H9 (cell line): ENCODE measurements at regions not wholly inside any gene's neighbourhood (a gene's known extent, or its start where the extent isn't known, plus 50 kb on each side); places are given as distances from the start of the nearest gene placed in this dataset.

Source experiments
- DNase-seq: peaks from one replicate; pipeline ENCODE4 v3.0.0-alpha.2; 2017
- H2AFZ ChIP-seq: one replicate; pipeline ENCODE4 v1.6.1; 2013; ENCODE audit warnings: mild to moderate bottlenecking, low read length, control low read depth, moderate library complexity
- H2AK5ac ChIP-seq: 2 replicates; pipeline ENCODE4 v1.6.1; 2013; ENCODE audit warnings: low read length, control low read depth, mixed read lengths; ENCODE audit not compliant: insufficient read length
- H2BK120ac ChIP-seq: one replicate; pipeline ENCODE4 v1.6.1; 2013; ENCODE audit warnings: low read depth, mild to moderate bottlenecking, low read length, control low read depth, inconsistent platforms; ENCODE audit not compliant: poor library complexity, severe bottlenecking
- H2BK12ac ChIP-seq: 2 replicates; pipeline ENCODE4 v1.6.1; 2013; ENCODE audit warnings: low read length, control low read depth, mixed read lengths, low read depth; ENCODE audit not compliant: insufficient read length
- H2BK15ac ChIP-seq: 2 replicates; pipeline ENCODE4 v1.6.1; 2013; ENCODE audit warnings: low read depth, low read length, control low read depth
- H2BK20ac ChIP-seq: one replicate; pipeline ENCODE4 v1.6.1; 2013; ENCODE audit warnings: low read depth, mild to moderate bottlenecking, low read length, control low read depth, inconsistent platforms; ENCODE audit not compliant: poor library complexity, severe bottlenecking
- H2BK5ac ChIP-seq: 2 replicates; pipeline ENCODE4 v1.6.1; 2013; ENCODE audit warnings: low read length, control low read depth, mixed read lengths; ENCODE audit not compliant: insufficient read length
- H3K14ac ChIP-seq: 2 replicates; pipeline ENCODE4 v1.6.1; 2013; ENCODE audit warnings: low read length, control low read depth; ENCODE audit not compliant: insufficient read depth
- H3K18ac ChIP-seq: 2 replicates; pipeline ENCODE4 v1.6.1; 2013; ENCODE audit warnings: low read depth, mild to moderate bottlenecking, mixed read lengths, low read length, control low read depth; ENCODE audit not compliant: insufficient read length
- H3K23ac ChIP-seq: 2 replicates; pipeline ENCODE4 v1.6.1; 2013; ENCODE audit warnings: low read length, control low read depth, mixed read lengths, low read depth; ENCODE audit not compliant: insufficient read length
- H3K23me2 ChIP-seq: 2 replicates; pipeline ENCODE4 v1.6.1; 2013; ENCODE audit warnings: low read depth, mild to moderate bottlenecking, mixed read lengths, low read length, control low read depth; ENCODE audit not compliant: insufficient read length, poor library complexity, severe bottlenecking
- H3K27ac ChIP-seq: 2 replicates; pipeline ENCODE4 v1.5.1; 2013; ENCODE audit warnings: low read length, control low read depth, mixed read lengths, low read depth; ENCODE audit not compliant: insufficient read length
- H3K27me3 ChIP-seq: 2 replicates; pipeline ENCODE4 v1.6.1; 2013; ENCODE audit warnings: low read length, control low read depth, inconsistent platforms; ENCODE audit not compliant: insufficient read depth
- H3K4ac ChIP-seq: 2 replicates; pipeline ENCODE4 v1.6.1; 2013; ENCODE audit warnings: low read depth, mild to moderate bottlenecking, control low read depth, inconsistent platforms, low read length, moderate library complexity
- H3K4me1 ChIP-seq: 2 replicates; pipeline ENCODE4 v1.6.1; 2013; ENCODE audit warnings: low read length, control low read depth, inconsistent platforms; ENCODE audit not compliant: insufficient read depth
- H3K4me2 ChIP-seq: 2 replicates; pipeline ENCODE4 v1.6.1; 2013; ENCODE audit warnings: low read length, control low read depth, mixed read lengths; ENCODE audit not compliant: insufficient read length, insufficient read depth
- H3K56ac ChIP-seq: 2 replicates; pipeline ENCODE4 v1.6.1; 2013; ENCODE audit warnings: low read depth, mild to moderate bottlenecking, mixed read lengths, low read length, control low read depth; ENCODE audit not compliant: insufficient read length
- H3K79me1 ChIP-seq: 2 replicates; pipeline ENCODE4 v1.6.1; 2013; ENCODE audit warnings: low read depth, mild to moderate bottlenecking, moderate library complexity, low read length, control low read depth, inconsistent platforms; ENCODE audit not compliant: insufficient read depth, poor library complexity, severe bottlenecking
- H3K79me2 ChIP-seq: 2 replicates; pipeline ENCODE4 v1.6.1; 2013; ENCODE audit warnings: low read length, control low read depth, inconsistent platforms; ENCODE audit not compliant: insufficient read depth
- H3K9ac ChIP-seq: 2 replicates; pipeline ENCODE4 v1.6.1; 2013; ENCODE audit warnings: low read length, control low read depth, mixed read lengths; ENCODE audit not compliant: insufficient read length; ENCODE audit errors: extremely low read depth
- H3K9me3 ChIP-seq: one replicate; pipeline ENCODE4 v1.6.1; 2013; ENCODE audit warnings: low read depth, low read length, inconsistent platforms; ENCODE audit not compliant: control insufficient read depth
- H3T11ph ChIP-seq: one replicate; pipeline ENCODE4 v1.6.1; 2013; ENCODE audit warnings: mild to moderate bottlenecking, low read length, control low read depth, inconsistent platforms
- H4K20me1 ChIP-seq: one replicate; pipeline ENCODE4 v1.6.1; 2013; ENCODE audit not compliant: control insufficient read depth, insufficient read length, insufficient read depth
- H4K5ac ChIP-seq: 2 replicates; pipeline ENCODE4 v1.6.1; 2013; ENCODE audit warnings: low read depth, mild to moderate bottlenecking, mixed read lengths, low read length, control low read depth; ENCODE audit not compliant: insufficient read length
- H4K8ac ChIP-seq: replicated peaks from 2 replicates; pipeline ENCODE4 v1.6.1; 2013; ENCODE audit warnings: low read length, control low read depth, mixed read lengths, low read depth; ENCODE audit not compliant: insufficient read length
- H4K91ac ChIP-seq: 2 replicates; pipeline ENCODE4 v1.6.1; 2013; ENCODE audit warnings: low read depth, mild to moderate bottlenecking, moderate library complexity, mixed read lengths, low read length, control low read depth; ENCODE audit not compliant: insufficient read length
- H3K27ac Mint-ChIP-seq, 3 experiments: 2 replicates in 2 of 3; 3 replicates in 1 of 3; pipeline ENCODE4 v1.8.0; 2020 to 2021; ENCODE audit warnings: mixed read lengths in 3 of 3, mild to moderate bottlenecking in 1 of 3, moderate library complexity in 1 of 3
- H3K27me3 Mint-ChIP-seq: 2 replicates; pipeline ENCODE4 v1.8.0; 2021; ENCODE audit warnings: low read depth, mild to moderate bottlenecking, moderate library complexity, mixed read lengths
- H3K36me3 Mint-ChIP-seq, 3 experiments: 2 replicates in 2 of 3; 3 replicates in 1 of 3; pipeline ENCODE4 v1.8.0; 2020 to 2021; ENCODE audit warnings: low read depth in 3 of 3, mixed read lengths in 3 of 3; ENCODE audit not compliant: insufficient read depth in 1 of 3
- H3K4me1 Mint-ChIP-seq, 2 experiments: 2 replicates each; pipeline ENCODE4 v1.8.0; 2020; ENCODE audit warnings: mixed read lengths in 2 of 2
- H3K4me3 Mint-ChIP-seq, 2 experiments: 2 replicates in 1 of 2; 3 replicates in 1 of 2; pipeline ENCODE4 v1.8.0; 2020 to 2021; ENCODE audit warnings: mild to moderate bottlenecking in 2 of 2, mixed read lengths in 2 of 2, moderate library complexity in 1 of 2
- H3K9me3 Mint-ChIP-seq, 2 experiments: 2 replicates in 1 of 2; 3 replicates in 1 of 2; pipeline ENCODE4 v1.8.0; 2020; ENCODE audit warnings: mild to moderate bottlenecking in 2 of 2, mixed read lengths in 2 of 2, moderate library complexity in 1 of 2
- CTCF ChIP-seq: fragments of 200-600 bp; sonication (generic); conservative IDR thresholded peaks from 3 replicates; pipeline ENCODE4 v1.8.0; 2021; ENCODE audit warnings: antibody characterized with exemption, mild to moderate bottlenecking
- WGBS: extraction: QIAGEN DNeasy Blood & Tissue Kit; methylation state at CpG from one replicate; pipeline ENCODE4 v1.1.7; 2013; ENCODE audit warnings: missing lambda C conversion rate, low lambda C conversion rate, mixed read lengths; ENCODE audit not compliant: insufficient read length; ENCODE audit errors: extremely low coverage; 5-methylcytosine and 5-hydroxymethylcytosine counted together

GRCh38 chr11:104451197-104451893 lies 287.4 kb upstream of the PDGFD start:
- Histone ChIP-seq H4K91ac (no peak overlapping the region), H3K4ac (no peak overlapping the region), H2BK20ac (no peak overlapping the region), H3K23me2 (no peaks in the 10 kb centered on the region), H4K20me1 (no peaks in the 10 kb centered on the region), H4K5ac (no peak overlapping the region), H3T11ph (no peak overlapping the region), H2AK5ac (no peak overlapping the region), H3K9ac (no peak overlapping the region), H3K23ac (no peak overlapping the region), H2BK5ac (no peak overlapping the region), H3K79me1 (no peaks in the 10 kb centered on the region), H3K27ac (no peak overlapping the region), H4K8ac (no peak overlapping the region), H3K9me3 (no peaks in the 10 kb centered on the region), H2BK120ac (no peak overlapping the region), H3K4me1 (no peaks in the 10 kb centered on the region), H2BK15ac (no peak overlapping the region), H2AFZ (no peak overlapping the region), H3K14ac (no peak overlapping the region), H2BK12ac (no peak overlapping the region), H3K18ac (no peak overlapping the region), H3K27me3 (no peaks in the 10 kb centered on the region), H3K56ac (no peak overlapping the region), H3K4me2 (no peak overlapping the region), H3K79me2 (no peaks in the 10 kb centered on the region)
- H3K27me3 Mint-ChIP-seq: no peaks in the 10 kb centered on the region
- no peak overlapping the region; a peak in 1 of 7 replicates for H3K27ac Mint-ChIP-seq
- no peak for DNase-seq
- TF ChIP-seq CTCF: no peak
- H3K9me3 Mint-ChIP-seq: peaks cover 7 to 8% of the 10 kb centered on the region in 2 experiments; a peak in 4 of 5 replicates
- H3K36me3 Mint-ChIP-seq: peaks cover 0 to 15% (median 0%) of the 10 kb centered on the region in 3 experiments; a peak in 4 of 7 replicates
- H3K4me3 Mint-ChIP-seq: no peak overlapping the region
- no CpG with 5 or more reads among the region's 4 CpGs for WGBS
- no peaks in the 10 kb centered on the region for H3K4me1 Mint-ChIP-seq
